ENCODE measurements at regions not wholly inside any gene's neighbourhood (a gene's known extent, or its start where the extent isn't known, plus 50 kb on each side); places are given as distances from the start of the nearest gene placed in this dataset.

- TF ChIP-seq SP1 (CRISPR knock-in tag; IDR thresholded peaks at IDR 0.05), result no peak
- no peak for TF ChIP-seq KAT8 (IDR thresholded peaks at IDR 0.05; ENCODE audit: low read depth)
- TF ChIP-seq CTCFL (IDR thresholded peaks at IDR 0.05; ENCODE audit: borderline replicate concordance, insufficient read depth, low read depth, low read length, poor library complexity, severe bottlenecking), result no peak
- TF ChIP-seq MAFF (IDR thresholded peaks at IDR 0.05; ENCODE audit: low read length), result no peak
- no peak for TF ChIP-seq PTRF (tag; IDR thresholded peaks at IDR 0.05)
- no peak for TF ChIP-seq KAT2B (IDR thresholded peaks at IDR 0.05; ENCODE audit: low read depth, low read length)
- no peak for TF ChIP-seq SNRNP70 (optimal IDR thresholded peaks at IDR 0.05; ENCODE audit: low read depth, low read length)
- TF ChIP-seq RAD51 (IDR thresholded peaks at IDR 0.05; ENCODE audit: borderline replicate concordance, low read depth), result no peak
- H3K79me2 ChIP-seq (ENCODE audit: control insufficient read depth, insufficient read depth, low read length), result no peaks in the 10 kb centered on the region
- H2AFZ ChIP-seq (ENCODE audit: low read depth, low read length), result no peak overlapping the region
- no peaks in the 10 kb centered on the region for H3K4me1 ChIP-seq (replicated peaks in 1 of 2; ENCODE audit: control insufficient read depth in 2 of 2, insufficient read depth in 2 of 2, low read length in 2 of 2)
- H3K9me1 ChIP-seq (ENCODE audit: control insufficient read depth, insufficient read depth, low read length), result no peaks in the 10 kb centered on the region
- H3K4me2 ChIP-seq (ENCODE audit: insufficient read depth, low read length), result no peak overlapping the region
- H3K9ac ChIP-seq (ENCODE audit: insufficient read depth in 1 of 2, low read depth in 2 of 2, low read length in 2 of 2), result no peak overlapping the region
- H3K27me3 ChIP-seq (ENCODE audit: control insufficient read depth in 2 of 2, insufficient read depth in 2 of 2, low read length in 2 of 2), result peaks cover 0 to 8% of the 10 kb centered on the region in 2 experiments; a peak in 1 of 5 replicates
- CTCF ChIA-PET (ENCODE audit: low intra/inter-chr PET ratio), result no interaction called here
- POLR2A ChIA-PET, result interaction anchor here (1.4 kb wide), 1 partner anchor 11 kb away, joined by 3 read pairs; no protein-coding TSS in a partner anchor
- DNase-seq (ENCODE audit: extremely low read depth in 1 of 4, low spot score in 3 of 4), result no peak
- H3K36me3 ChIP-seq (ENCODE audit: control insufficient read depth, insufficient read depth, low read length), result no peaks in the 10 kb centered on the region
- no TSS peak for BruUV-seq (replicated peaks)
- H3K4me3 ChIP-seq, result no peak overlapping the region
- H3K9me3 ChIP-seq (replicated peaks; ENCODE audit: control insufficient read depth, insufficient read depth, low read depth, low read length), result no peaks in the 10 kb centered on the region
- H4K20me1 ChIP-seq (replicated peaks; ENCODE audit: control insufficient read depth, insufficient read depth, low read length), result no peaks in the 10 kb centered on the region
- H3K27ac ChIP-seq (ENCODE audit: extremely low read depth, low read depth, low read length), result no peak overlapping the region
- FAIRE-seq, result no peak
- 0% methylated on average over 5 of the region's 5 CpGs for WGBS (ENCODE audit: insufficient coverage, low coverage, missing lambda C conversion rate)
- in situ Hi-C loops (cut with MboI) (no loop called here), intact Hi-C loops (cut with micrococcal nuclease) (no loop called here)
- no peak for ATAC-seq
Measured at GRCh38 chr18:6602365-6602764, 127.2 kb upstream of the ARHGAP28 start.
